GM10266 (cell line): ENCODE measurements at regions not wholly inside any gene's neighbourhood (a gene's known extent, or its start where the extent isn't known, plus 50 kb on each side); places are given as distances from the start of the nearest gene placed in this dataset.
A peak's percentile ranks its signal among the peaks of the same experiment; 100 is the strongest.

Source experiments
- DNase-seq: peaks from one replicate; pipeline ENCODE4 v3.0.0; 2012; ENCODE audit errors: extremely low spot score
- TF ChIP-seq, protein P1 (sequence below): IDR thresholded peaks from 2 replicates; pipeline ENCODE4 v1.5.1; 2012; ENCODE audit warnings: mild to moderate bottlenecking, low read depth; ENCODE audit not compliant: control insufficient read depth, insufficient read depth; ENCODE audit errors: missing control alignments

DNA sequence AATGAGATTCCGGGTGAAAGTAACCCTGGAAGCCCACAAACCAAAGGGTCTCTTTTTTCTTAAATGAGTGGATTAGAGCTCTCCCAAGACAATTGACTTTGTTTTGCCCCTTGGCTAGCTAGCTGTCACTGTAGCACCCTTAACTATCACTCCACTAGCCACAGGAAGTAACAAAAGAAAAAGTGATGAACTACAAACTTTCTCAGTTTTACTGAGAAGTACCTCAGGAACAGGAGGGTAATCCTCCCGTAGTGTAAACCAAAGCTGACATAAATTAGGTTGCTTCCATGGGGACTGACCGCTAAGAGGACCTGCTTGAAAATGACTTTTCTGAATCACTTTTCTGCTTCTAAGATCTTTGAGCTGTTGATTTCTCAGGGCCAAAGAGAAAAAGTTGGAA, 240.1 kb downstream of the BARHL2 start:
- DNase-seq = no peak
- TF ChIP-seq, protein P1, sequence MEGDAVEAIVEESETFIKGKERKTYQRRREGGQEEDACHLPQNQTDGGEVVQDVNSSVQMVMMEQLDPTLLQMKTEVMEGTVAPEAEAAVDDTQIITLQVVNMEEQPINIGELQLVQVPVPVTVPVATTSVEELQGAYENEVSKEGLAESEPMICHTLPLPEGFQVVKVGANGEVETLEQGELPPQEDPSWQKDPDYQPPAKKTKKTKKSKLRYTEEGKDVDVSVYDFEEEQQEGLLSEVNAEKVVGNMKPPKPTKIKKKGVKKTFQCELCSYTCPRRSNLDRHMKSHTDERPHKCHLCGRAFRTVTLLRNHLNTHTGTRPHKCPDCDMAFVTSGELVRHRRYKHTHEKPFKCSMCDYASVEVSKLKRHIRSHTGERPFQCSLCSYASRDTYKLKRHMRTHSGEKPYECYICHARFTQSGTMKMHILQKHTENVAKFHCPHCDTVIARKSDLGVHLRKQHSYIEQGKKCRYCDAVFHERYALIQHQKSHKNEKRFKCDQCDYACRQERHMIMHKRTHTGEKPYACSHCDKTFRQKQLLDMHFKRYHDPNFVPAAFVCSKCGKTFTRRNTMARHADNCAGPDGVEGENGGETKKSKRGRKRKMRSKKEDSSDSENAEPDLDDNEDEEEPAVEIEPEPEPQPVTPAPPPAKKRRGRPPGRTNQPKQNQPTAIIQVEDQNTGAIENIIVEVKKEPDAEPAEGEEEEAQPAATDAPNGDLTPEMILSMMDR = no peak

DNA sequence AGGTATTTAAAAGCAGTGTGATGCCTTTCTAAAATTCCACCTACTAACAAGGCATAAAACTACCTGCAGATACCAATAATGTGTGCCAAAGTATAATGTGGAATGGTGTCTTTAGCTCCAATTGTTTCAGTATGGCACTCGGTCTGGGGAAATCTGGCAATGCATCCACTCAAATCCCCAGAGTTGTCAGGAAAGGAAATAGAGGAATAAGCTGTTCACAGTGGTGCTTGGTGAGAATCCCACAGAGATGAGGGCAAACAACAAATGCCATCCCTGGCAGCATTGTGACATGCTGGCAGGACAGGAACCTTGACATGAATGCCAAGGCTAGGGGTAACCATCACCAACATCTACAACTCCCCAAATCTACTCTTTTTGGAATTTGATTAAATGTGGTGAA, 240.7 kb downstream of the BARHL2 start:
- no peak for DNase-seq
- TF ChIP-seq, protein P1 = no peak

DNA sequence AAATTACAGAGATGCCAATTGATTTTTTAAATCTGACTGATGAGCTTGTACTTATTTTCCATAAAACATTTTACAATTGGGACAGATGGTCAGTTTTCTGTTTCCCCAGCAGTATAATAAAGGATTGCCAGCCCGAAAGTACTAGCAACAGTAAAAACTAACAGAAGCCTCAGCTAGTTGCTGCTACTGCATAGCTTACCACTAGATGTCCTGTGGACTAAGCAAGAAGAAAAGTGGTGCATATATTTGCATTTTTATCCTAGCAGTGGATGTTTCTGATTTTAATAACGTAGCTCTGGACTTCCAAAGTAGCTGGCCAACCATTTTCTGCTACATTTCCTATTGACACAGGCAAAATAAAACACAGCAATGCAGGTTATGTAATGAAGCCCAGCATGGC, 241.5 kb downstream of the BARHL2 start:
- no peak for DNase-seq
- TF ChIP-seq, protein P1 = peak; percentile 38

DNA sequence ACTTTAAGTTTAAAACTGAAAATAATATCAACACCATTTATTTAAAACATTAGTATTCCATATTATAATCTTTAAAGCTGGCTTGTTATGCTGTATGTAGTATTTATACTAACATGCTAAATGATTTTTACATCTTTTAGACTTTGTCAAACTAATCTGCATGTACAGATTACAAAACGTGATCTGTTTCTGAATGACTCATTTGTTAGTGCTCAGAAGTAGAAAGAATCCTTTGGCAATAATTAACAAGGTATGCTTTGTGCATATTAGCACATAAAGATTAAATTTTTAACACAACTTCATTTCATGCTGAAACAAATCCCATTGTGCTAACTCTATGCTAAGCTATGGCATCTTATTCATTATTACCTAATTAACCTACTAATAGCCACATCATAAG, 242.4 kb downstream of the BARHL2 start:
- TF ChIP-seq, protein P1 = no peak
- no peak for DNase-seq

DNA sequence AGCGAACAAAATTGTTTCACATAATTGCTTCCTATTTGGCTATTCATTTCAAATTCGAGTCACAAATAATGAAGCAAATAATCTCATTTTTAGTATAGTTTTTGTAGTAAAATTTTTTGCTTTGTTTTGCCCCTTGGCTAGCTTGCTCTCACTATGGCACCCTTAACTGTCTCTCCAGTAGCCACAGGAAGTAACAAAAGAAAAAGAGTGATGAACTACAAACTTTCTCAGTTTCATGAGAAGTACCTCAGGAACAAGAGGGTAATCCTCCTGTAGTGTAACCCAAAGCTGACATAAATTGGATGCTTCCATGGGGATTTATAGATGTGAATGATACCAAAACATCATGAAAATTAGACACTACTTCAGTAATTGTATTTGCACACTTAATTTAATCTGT, 242.9 kb downstream of the BARHL2 start:
- no peak for DNase-seq
- TF ChIP-seq, protein P1 = no peak

DNA sequence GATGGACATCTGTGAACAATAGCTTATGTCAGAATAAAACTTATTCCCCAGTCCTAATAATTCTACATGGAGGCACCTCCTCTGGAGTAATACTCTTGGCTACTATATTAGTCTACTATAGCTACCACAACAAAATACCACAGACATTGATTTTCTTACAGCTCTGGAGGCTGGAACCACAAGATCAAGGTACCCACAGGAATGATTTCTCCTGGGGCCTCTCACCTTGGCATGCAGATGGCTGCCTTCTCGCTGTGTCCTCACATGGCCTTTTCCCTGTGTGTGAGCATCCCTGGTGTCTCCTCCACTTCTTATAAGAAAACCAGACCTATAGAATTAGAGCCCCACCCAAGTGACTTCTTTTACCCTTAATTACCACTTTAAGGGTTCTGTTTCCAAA, 244.3 kb downstream of the BARHL2 start:
- no peak for DNase-seq
- TF ChIP-seq, protein P1 = no peak

DNA sequence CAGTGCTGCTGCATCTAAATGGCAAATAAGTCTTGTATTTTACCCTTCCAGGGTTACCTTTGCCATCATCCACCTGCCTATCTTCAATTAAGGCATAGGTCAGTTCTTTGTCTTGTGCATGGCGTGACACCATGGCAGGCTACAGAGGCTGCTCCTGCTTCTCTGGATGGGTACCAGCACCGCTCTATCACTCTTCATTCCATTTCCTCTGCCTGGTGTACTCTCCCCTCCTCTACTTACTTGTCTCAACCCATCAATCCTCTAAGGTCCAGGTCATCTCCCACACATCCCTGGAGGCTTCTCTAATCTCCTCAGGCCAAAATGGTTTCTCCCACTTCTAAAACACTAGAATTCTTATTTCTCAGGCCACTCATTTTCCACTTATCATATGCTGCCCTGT, 257.5 kb downstream of the BARHL2 start:
- TF ChIP-seq, protein P1 = no peak
- DNase-seq = no peak
